ENCODE measurements at regions not wholly inside any gene's neighbourhood (a gene's known extent, or its start where the extent isn't known, plus 50 kb on each side); places are given as distances from the start of the nearest gene placed in this dataset.

GRCh38 chr5:158246661-158247060 is 387.7 kb upstream of the CLINT1 start:
- TF ChIP-seq CTCF (IDR thresholded peaks at IDR 0.05), result no peak
- no peak for TF ChIP-seq POLR2A (IDR thresholded peaks at IDR 0.05)

Measured in lower leg skin (tissue), 3 donors.